ENCODE measurements at regions not wholly inside any gene's neighbourhood (a gene's known extent, or its start where the extent isn't known, plus 50 kb on each side); places are given as distances from the start of the nearest gene placed in this dataset.

DNA sequence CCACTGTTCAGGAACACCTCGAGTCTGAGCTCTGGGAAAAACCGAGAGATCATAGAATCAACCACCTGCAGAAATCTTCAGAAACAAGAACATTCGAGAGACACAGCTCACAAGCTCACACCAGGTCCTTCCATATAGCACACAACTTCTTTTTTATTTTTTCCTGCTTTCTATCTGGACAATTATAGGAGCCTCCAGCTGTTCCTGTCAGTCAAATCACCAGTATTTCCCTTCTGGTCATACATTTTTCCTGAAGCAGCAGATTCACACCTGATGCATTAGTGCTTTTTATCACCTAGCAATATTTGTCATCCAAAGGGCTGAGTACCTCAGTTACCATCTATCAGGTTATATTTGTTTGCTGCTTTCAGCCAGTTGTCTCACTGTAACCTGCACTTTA is 323.5 kb downstream of the FOXO1 start:
- no peak for TF ChIP-seq POLR2A (IDR thresholded peaks at IDR 0.05)
- TF ChIP-seq, protein P1, sequence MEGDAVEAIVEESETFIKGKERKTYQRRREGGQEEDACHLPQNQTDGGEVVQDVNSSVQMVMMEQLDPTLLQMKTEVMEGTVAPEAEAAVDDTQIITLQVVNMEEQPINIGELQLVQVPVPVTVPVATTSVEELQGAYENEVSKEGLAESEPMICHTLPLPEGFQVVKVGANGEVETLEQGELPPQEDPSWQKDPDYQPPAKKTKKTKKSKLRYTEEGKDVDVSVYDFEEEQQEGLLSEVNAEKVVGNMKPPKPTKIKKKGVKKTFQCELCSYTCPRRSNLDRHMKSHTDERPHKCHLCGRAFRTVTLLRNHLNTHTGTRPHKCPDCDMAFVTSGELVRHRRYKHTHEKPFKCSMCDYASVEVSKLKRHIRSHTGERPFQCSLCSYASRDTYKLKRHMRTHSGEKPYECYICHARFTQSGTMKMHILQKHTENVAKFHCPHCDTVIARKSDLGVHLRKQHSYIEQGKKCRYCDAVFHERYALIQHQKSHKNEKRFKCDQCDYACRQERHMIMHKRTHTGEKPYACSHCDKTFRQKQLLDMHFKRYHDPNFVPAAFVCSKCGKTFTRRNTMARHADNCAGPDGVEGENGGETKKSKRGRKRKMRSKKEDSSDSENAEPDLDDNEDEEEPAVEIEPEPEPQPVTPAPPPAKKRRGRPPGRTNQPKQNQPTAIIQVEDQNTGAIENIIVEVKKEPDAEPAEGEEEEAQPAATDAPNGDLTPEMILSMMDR (IDR thresholded peaks at IDR 0.05 in 8 of 11, conservative IDR thresholded peaks at IDR 0.05 in 3 of 11): no peak
